ENCODE measurements at regions not wholly inside any gene's neighbourhood (a gene's known extent, or its start where the extent isn't known, plus 50 kb on each side); places are given as distances from the start of the nearest gene placed in this dataset.

- no peak for DNase-seq
Measured at GRCh38 chr1:5492846-5493245, 499.4 kb downstream of the NPHP4 start.

- no peak for DNase-seq
Measured at GRCh38 chr1:5491207-5491904, 500.9 kb downstream of the NPHP4 start.

- no peak for DNase-seq
Measured at GRCh38 chr1:5490635-5491034, 501.6 kb downstream of the NPHP4 start.

GRCh38 chr1:5488448-5488847, 503.8 kb downstream of the NPHP4 start:
- DNase-seq: no peak

- DNase-seq: no peak
Measured at GRCh38 chr1:5485968-5486696, 506.1 kb downstream of the NPHP4 start.

GRCh38 chr1:5485436-5485835, 506.8 kb downstream of the NPHP4 start:
- no peak for DNase-seq

- no peak for DNase-seq
Measured at GRCh38 chr1:5484451-5485165, 507.6 kb downstream of the NPHP4 start.

GRCh38 chr1:5481889-5482288, 510.3 kb downstream of the NPHP4 start:
- DNase-seq: peak; percentile 10 to 19

- no peak for DNase-seq
Measured at GRCh38 chr1:5480906-5481305, 511.3 kb downstream of the NPHP4 start.

- DNase-seq: no peak
Measured at GRCh38 chr1:5479876-5480646, 512.2 kb downstream of the NPHP4 start.

GRCh38 chr1:5478961-5479360, 513.3 kb downstream of the NPHP4 start:
- DNase-seq: no peak

GRCh38 chr1:5478156-5478695, 514.0 kb downstream of the NPHP4 start:
- no peak for DNase-seq

GRCh38 chr1:5477716-5478115, 514.5 kb downstream of the NPHP4 start:
- no peak for DNase-seq

- no peak for DNase-seq
Measured at GRCh38 chr1:5475572-5475971, 516.7 kb downstream of the NPHP4 start.

GRCh38 chr1:5473268-5473667, 519.0 kb downstream of the NPHP4 start:
- DNase-seq: no peak

- DNase-seq: no peak
Measured at GRCh38 chr1:5466487-5466886, 525.7 kb downstream of the NPHP4 start.

GRCh38 chr1:5465281-5465711, 526.9 kb downstream of the NPHP4 start:
- DNase-seq: no peak

- no peak for DNase-seq
Measured at GRCh38 chr1:5464366-5464765, 527.9 kb downstream of the NPHP4 start.

- DNase-seq: no peak
Measured at GRCh38 chr1:5460974-5461373, 531.3 kb downstream of the NPHP4 start.

GRCh38 chr1:5459839-5460610, 532.2 kb downstream of the NPHP4 start:
- DNase-seq: no peak

- no peak for DNase-seq
Measured at GRCh38 chr1:5458248-5458647, 534.0 kb downstream of the NPHP4 start.

Measured in activated CD4-positive, alpha-beta T cell treated with anti-CD3 and anti-CD28 coated beads, Interleukin-2, amount 50 U/mL, for 4 hours (primary cell).